ENCODE measurements at regions not wholly inside any gene's neighbourhood (a gene's known extent, or its start where the extent isn't known, plus 50 kb on each side); places are given as distances from the start of the nearest gene placed in this dataset.
"Not testable (repeated sequence)": the region's sequence is repeated elsewhere in the genome, so short reads cannot be mapped to it uniquely, and the experiment has no call there.

- no peaks in the 10 kb centered on the region for H3K4me1 Mint-ChIP-seq (ENCODE audit: low read depth)
- H3K27me3 Mint-ChIP-seq: no peaks in the 10 kb centered on the region
- DNase-seq: peak in 3 of 14 experiments; percentile 15 to 23 (median 23)
- H3K4me1 ChIP-seq (ENCODE audit: insufficient read depth, low read length): no peaks in the 10 kb centered on the region
- no peaks in the 10 kb centered on the region for H3K9me3 Mint-ChIP-seq
- no peaks in the 10 kb centered on the region for H3K36me3 Mint-ChIP-seq (ENCODE audit: low read depth)
- intact Hi-C loops (cut with DNase I, micrococcal nuclease): loop anchor here in 1 of 2 experiments (5.0 kb wide), 1 partner anchor 1142 kb away; no protein-coding TSS in a partner anchor
- H3K27me3 ChIP-seq (ENCODE audit: control insufficient read depth in 1 of 2, insufficient read depth in 2 of 2, low read length in 2 of 2): no peaks in the 10 kb centered on the region
- TF ChIP-seq CTCF (IDR thresholded peaks at IDR 0.05): peak; percentile 7
- no peak overlapping the region for H3K27ac Mint-ChIP-seq
- no peak overlapping the region for H3K4me3 ChIP-seq (ENCODE audit: low read length)
- no peak for ATAC-seq (ENCODE audit: poor library complexity)
- CTCF ChIA-PET: no interaction called here
- H3K27ac ChIP-seq (ENCODE audit: low read depth in 1 of 2, low read length in 2 of 2): no peak overlapping the region
- no peaks in the 10 kb centered on the region for H3K9me3 ChIP-seq (ENCODE audit: control insufficient read depth in 1 of 2, insufficient read depth in 1 of 2, low read length in 2 of 2)
- no peaks in the 10 kb centered on the region for H3K36me3 ChIP-seq (ENCODE audit: insufficient read depth, low read length)
- POLR2A ChIA-PET: no interaction called here
- H3K4me3 Mint-ChIP-seq: no peak overlapping the region
Observed at GRCh38 chr3:155995525-155996370, 124.6 kb upstream of the KCNAB1 start.

GRCh38 chr3:155996882-155997281 is 123.5 kb upstream of the KCNAB1 start:
- no peak for TF ChIP-seq CTCF (IDR thresholded peaks at IDR 0.05)
- CTCF ChIA-PET: no interaction called here

GRCh38 chr3:155998173-155998572 is 122.2 kb upstream of the KCNAB1 start:
- H3K36me3 ChIP-seq (ENCODE audit: insufficient read depth, low read length); H3K4me1 Mint-ChIP-seq (ENCODE audit: low read depth); H3K27me3 ChIP-seq (ENCODE audit: control insufficient read depth in 1 of 2, insufficient read depth in 2 of 2, low read length in 2 of 2); H3K36me3 Mint-ChIP-seq (ENCODE audit: low read depth); H3K27ac ChIP-seq (ENCODE audit: low read depth in 1 of 2, low read length in 2 of 2); CTCF ChIA-PET; H3K4me3 ChIP-seq (ENCODE audit: low read length); H3K4me1 ChIP-seq (ENCODE audit: insufficient read depth, low read length); H3K4me3 Mint-ChIP-seq; ATAC-seq (ENCODE audit: poor library complexity); DNase-seq; H3K9me3 ChIP-seq (ENCODE audit: control insufficient read depth in 1 of 2, insufficient read depth in 1 of 2, low read length in 2 of 2); POLR2A ChIA-PET; H3K9me3 Mint-ChIP-seq; H3K27ac Mint-ChIP-seq; H3K27me3 Mint-ChIP-seq: not testable (repeated sequence)
- intact Hi-C loops (cut with DNase I, micrococcal nuclease): loop anchor here in 1 of 2 experiments (5.0 kb wide), 1 partner anchor 1139 kb away; no protein-coding TSS in a partner anchor

More at GRCh38 chr3:155996882-155997281, 123.5 kb upstream of the KCNAB1 start:
- no peaks in the 10 kb centered on the region for H3K9me3 ChIP-seq (ENCODE audit: control insufficient read depth in 1 of 2, insufficient read depth in 1 of 2, low read length in 2 of 2)
- H3K27me3 ChIP-seq (ENCODE audit: control insufficient read depth in 1 of 2, insufficient read depth in 2 of 2, low read length in 2 of 2): no peaks in the 10 kb centered on the region
- no peaks in the 10 kb centered on the region for H3K36me3 Mint-ChIP-seq (ENCODE audit: low read depth)
- DNase-seq (no peak), ATAC-seq (ENCODE audit: poor library complexity) (no peak)
- H3K4me3 ChIP-seq (ENCODE audit: low read length): no peak overlapping the region
- POLR2A ChIA-PET: no interaction called here
- no peak overlapping the region for H3K27ac ChIP-seq (ENCODE audit: low read depth in 1 of 2, low read length in 2 of 2)
- H3K27ac Mint-ChIP-seq: no peak overlapping the region
- H3K4me3 Mint-ChIP-seq: no peak overlapping the region
- no peaks in the 10 kb centered on the region for H3K36me3 ChIP-seq (ENCODE audit: insufficient read depth, low read length)
- no peaks in the 10 kb centered on the region for H3K4me1 ChIP-seq (ENCODE audit: insufficient read depth, low read length)
- no peaks in the 10 kb centered on the region for H3K4me1 Mint-ChIP-seq (ENCODE audit: low read depth)
- no peaks in the 10 kb centered on the region for H3K27me3 Mint-ChIP-seq
- no peaks in the 10 kb centered on the region for H3K9me3 Mint-ChIP-seq
- intact Hi-C loops (cut with DNase I, micrococcal nuclease): loop anchor here in 1 of 2 experiments (5.0 kb wide), 1 partner anchor 1140 kb away; no protein-coding TSS in a partner anchor

Measured in CD4-positive, alpha-beta T cell (primary cell).